ENCODE measurements at regions not wholly inside any gene's neighbourhood (a gene's known extent, or its start where the extent isn't known, plus 50 kb on each side); places are given as distances from the start of the nearest gene placed in this dataset.

GRCh38 chr10:44280226-44281014, 104.5 kb downstream of the CXCL12 start:
- TF ChIP-seq, protein P1, sequence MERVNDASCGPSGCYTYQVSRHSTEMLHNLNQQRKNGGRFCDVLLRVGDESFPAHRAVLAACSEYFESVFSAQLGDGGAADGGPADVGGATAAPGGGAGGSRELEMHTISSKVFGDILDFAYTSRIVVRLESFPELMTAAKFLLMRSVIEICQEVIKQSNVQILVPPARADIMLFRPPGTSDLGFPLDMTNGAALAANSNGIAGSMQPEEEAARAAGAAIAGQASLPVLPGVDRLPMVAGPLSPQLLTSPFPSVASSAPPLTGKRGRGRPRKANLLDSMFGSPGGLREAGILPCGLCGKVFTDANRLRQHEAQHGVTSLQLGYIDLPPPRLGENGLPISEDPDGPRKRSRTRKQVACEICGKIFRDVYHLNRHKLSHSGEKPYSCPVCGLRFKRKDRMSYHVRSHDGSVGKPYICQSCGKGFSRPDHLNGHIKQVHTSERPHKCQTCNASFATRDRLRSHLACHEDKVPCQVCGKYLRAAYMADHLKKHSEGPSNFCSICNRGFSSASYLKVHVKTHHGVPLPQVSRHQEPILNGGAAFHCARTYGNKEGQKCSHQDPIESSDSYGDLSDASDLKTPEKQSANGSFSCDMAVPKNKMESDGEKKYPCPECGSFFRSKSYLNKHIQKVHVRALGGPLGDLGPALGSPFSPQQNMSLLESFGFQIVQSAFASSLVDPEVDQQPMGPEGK (CRISPR knock-in tag; IDR thresholded peaks at IDR 0.05; ENCODE audit: borderline replicate concordance): no peak
- TF ChIP-seq CREB5 (CRISPR knock-in tag; IDR thresholded peaks at IDR 0.05; ENCODE audit: low read depth) (no peak), PPARA (CRISPR knock-in tag; IDR thresholded peaks at IDR 0.05; ENCODE audit: borderline replicate concordance) (no peak), ESRRG (CRISPR knock-in tag; IDR thresholded peaks at IDR 0.05) (no peak), ARNTL (CRISPR knock-in tag; IDR thresholded peaks at IDR 0.05; ENCODE audit: borderline replicate concordance, low read depth) (no peak), TOX (CRISPR knock-in tag; IDR thresholded peaks at IDR 0.05; ENCODE audit: borderline replicate concordance) (no peak), SNAI2 (CRISPR knock-in tag; IDR thresholded peaks at IDR 0.05) (no peak), ZFP3 (CRISPR knock-in tag; IDR thresholded peaks at IDR 0.05) (no peak), OSR1 (CRISPR knock-in tag; IDR thresholded peaks at IDR 0.05) (no peak)

Data from SK-N-SH treated with all-trans-retinoic acid at 6 μM for 48 hours (cell line).